OCI-LY3 (cell line): ENCODE measurements at regions not wholly inside any gene's neighbourhood (a gene's known extent, or its start where the extent isn't known, plus 50 kb on each side); places are given as distances from the start of the nearest gene placed in this dataset.
"Not testable (repeated sequence)": the region's sequence is repeated elsewhere in the genome, so short reads cannot be mapped to it uniquely, and the experiment has no call there.

ENCODE experiments used
- CTCF ChIP-seq: fragments of 200-600, 300-600 bp; sonication (generic); IDR thresholded peaks from 2 replicates; pipeline ENCODE4 v1.5.1; 2014; ENCODE audit warnings: antibody characterized with exemption, low read length, low read depth
- EZH2phosphoT487 ChIP-seq: fragments of 200-600 bp; shearing (Covaris generic); IDR thresholded peaks from 2 replicates; pipeline ENCODE4 v1.6.1; 2018; ENCODE audit warnings: antibody characterized with exemption, mixed run types, low read depth

DNA sequence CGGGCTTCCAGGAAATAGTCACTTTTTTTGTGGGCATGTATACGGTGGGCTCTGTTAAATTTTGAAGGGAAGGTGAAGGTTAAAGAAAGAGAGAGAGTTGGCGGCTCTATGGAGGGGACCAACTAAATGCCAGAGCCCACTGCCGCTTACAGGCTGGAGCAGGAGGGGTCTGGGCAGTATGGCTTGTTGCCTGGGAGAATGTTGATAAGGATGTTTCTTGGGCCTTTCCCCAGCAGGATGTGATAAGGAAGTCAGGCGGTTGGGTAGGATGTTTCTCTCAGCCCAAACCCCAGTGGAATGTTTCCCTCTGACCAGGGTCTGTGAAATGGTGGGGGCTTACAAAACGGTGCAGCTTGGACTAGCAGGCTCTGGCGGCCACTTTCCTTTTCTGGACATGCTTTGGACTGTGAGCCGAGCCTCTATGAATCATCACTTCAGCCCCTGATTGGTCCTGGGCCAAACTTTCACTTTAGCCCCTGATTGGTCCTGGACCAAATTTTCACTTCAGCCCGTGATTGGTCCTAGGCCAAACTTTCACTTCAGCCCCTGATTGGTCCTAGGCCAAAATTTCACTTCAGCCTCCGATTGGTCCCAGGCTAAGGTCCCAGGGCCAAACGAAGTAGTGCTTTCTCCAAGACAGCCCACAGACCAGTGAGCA is 630.7 kb downstream of the KCNJ18 start:
- not testable (repeated sequence) for TF ChIP-seq CTCF, EZH2phosphoT487
